Stomach (tissue), 8 donors: ENCODE measurements at regions not wholly inside any gene's neighbourhood (a gene's known extent, or its start where the extent isn't known, plus 50 kb on each side); places are given as distances from the start of the nearest gene placed in this dataset.

Source experiments
- DNase-seq, 2 donors: peaks; one replicate each; pipeline versions ENCODE4 v3.0.0 to v3.0.0-alpha.2; 2013 to 2019
- H3K27ac ChIP-seq, 5 donors: fragments of 200-600 bp in 4 of 5; sonication (generic) in 4 of 5; one replicate each; pipeline ENCODE4 v1.5.1; 2013 to 2019; ENCODE audit warnings: mild to moderate bottlenecking in 1 of 5, moderate library complexity in 1 of 5
- H3K27me3 ChIP-seq, 3 donors: fragments of 200-600 bp; sonication (generic); one replicate each; pipeline ENCODE4 v1.5.1; 2017 to 2019; ENCODE audit warnings: mixed run types in 1 of 3
- H3K36me3 ChIP-seq, 4 donors: fragments of 200-600 bp; sonication (generic); 1 replicate in 3 of 4; 2 replicates in 1 of 4; pipeline ENCODE4 v1.5.1; 2016 to 2019
- H3K4me1 ChIP-seq, 4 donors: fragments of 200-600 bp; sonication (generic); one replicate each; pipeline ENCODE4 v1.5.1; 2016 to 2019
- H3K4me3 ChIP-seq, 4 donors: fragments of 200-600 bp; sonication (generic) in 3 of 4; one replicate each; pipeline ENCODE4 v1.5.1; 2016 to 2019; ENCODE audit warnings: mild to moderate bottlenecking in 1 of 4
- H3K9me3 ChIP-seq, 4 donors: fragments of 200-600 bp; sonication (generic); one replicate each; pipeline ENCODE4 v1.5.1; 2016 to 2019
- EP300 ChIP-seq: sonication (generic); formaldehyde crosslinking; IDR thresholded peaks from one replicate; pipeline ENCODE4 v1.6.1; 2017; ENCODE audit warnings: antibody characterized with exemption
- POLR2A ChIP-seq, 4 donors: fragments of 450-650 bp; IDR thresholded peaks; one replicate each; pipeline ENCODE4 v1.6.1; 2016; ENCODE audit warnings: antibody characterized with exemption in 4 of 4, control low read depth in 2 of 4, mild to moderate bottlenecking in 1 of 4, moderate library complexity in 1 of 4
- POLR2AphosphoS5 ChIP-seq, 3 donors: sonication (generic); formaldehyde crosslinking; IDR thresholded peaks; one replicate each; pipeline ENCODE4 v1.6.1; 2016; ENCODE audit warnings: antibody characterized with exemption in 3 of 3
- WGBS, 5 donors: extraction: QIAGEN DNeasy Blood & Tissue Kit in 3 of 5; methylation state at CpG; one replicate each; pipeline versions ENCODE4 v1.1.5 to v1.1.7; 2013 to 2018; 5-methylcytosine and 5-hydroxymethylcytosine counted together
- intact Hi-C: fragments of 100-400 bp; cut with DNase I; formaldehyde crosslinking; loops from one replicate; pipeline ENCODE4 v1.15.1; 2023; ENCODE audit warnings: low total_unique reads
- TF ChIP-seq, protein P1 (sequence below), 7 experiments: fragments of 450-650 bp in 4 of 7; fragments of 200-600 bp in 3 of 7; sonication (generic) in 3 of 7; IDR thresholded peaks; one replicate each; pipeline ENCODE4 v1.5.1; 2016 to 2019; ENCODE audit warnings: antibody characterized with exemption in 7 of 7, control low read depth in 2 of 7, mild to moderate bottlenecking in 1 of 7
- donor health status: healthy with polysubstance abuse.
- donor health status: Bipolar disorder and iron deficiency.
- donor health status: healthy.

DNA sequence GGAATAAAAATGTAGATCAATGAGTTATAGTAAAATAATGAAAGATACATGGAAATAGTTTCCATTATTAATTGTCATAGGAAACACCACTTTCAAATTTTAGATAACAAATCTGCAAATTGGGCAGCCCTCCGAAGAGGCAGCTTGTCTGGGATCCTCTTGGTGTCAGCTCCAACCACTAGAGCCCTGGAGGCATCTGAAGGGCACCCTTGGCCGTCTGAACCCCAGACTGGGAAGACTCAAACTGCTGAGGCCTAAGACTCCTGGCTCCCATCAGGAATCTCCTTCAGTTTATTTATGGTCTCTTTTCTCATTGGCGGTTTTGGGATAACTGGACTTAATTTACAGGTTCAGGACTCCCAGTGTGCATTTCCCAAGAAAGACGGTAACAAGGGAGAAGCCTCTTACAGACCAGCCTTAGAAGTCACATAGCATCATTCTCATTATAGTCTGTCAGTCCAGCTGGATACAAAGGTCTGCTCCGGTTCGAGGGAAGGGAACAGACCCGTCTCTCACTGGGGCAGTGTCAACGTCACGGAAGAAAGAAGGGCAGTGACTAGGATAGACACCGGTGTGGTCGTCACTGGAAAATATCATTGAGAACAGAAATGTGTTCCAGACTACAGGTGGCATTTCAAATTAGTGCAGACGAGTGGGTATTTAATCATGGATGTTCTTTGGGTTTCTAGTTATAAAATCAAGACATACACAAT, 390.7 kb upstream of the NETO1 start:
- Histone ChIP-seq H3K9me3 (no peaks in the 10 kb centered on the region), H3K36me3 (no peaks in the 10 kb centered on the region), H3K27me3 (no peaks in the 10 kb centered on the region), H3K4me3 (no peak overlapping the region), H3K4me1 (no peaks in the 10 kb centered on the region), H3K27ac (no peak overlapping the region)
- TF ChIP-seq POLR2AphosphoS5 (IDR thresholded peaks at IDR 0.05) (no peak), EP300 (no peak), POLR2A (IDR thresholded peaks at IDR 0.05) (no peak)
- TF ChIP-seq, protein P1, sequence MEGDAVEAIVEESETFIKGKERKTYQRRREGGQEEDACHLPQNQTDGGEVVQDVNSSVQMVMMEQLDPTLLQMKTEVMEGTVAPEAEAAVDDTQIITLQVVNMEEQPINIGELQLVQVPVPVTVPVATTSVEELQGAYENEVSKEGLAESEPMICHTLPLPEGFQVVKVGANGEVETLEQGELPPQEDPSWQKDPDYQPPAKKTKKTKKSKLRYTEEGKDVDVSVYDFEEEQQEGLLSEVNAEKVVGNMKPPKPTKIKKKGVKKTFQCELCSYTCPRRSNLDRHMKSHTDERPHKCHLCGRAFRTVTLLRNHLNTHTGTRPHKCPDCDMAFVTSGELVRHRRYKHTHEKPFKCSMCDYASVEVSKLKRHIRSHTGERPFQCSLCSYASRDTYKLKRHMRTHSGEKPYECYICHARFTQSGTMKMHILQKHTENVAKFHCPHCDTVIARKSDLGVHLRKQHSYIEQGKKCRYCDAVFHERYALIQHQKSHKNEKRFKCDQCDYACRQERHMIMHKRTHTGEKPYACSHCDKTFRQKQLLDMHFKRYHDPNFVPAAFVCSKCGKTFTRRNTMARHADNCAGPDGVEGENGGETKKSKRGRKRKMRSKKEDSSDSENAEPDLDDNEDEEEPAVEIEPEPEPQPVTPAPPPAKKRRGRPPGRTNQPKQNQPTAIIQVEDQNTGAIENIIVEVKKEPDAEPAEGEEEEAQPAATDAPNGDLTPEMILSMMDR (IDR thresholded peaks at IDR 0.05) = no peak
- 78 to 90% (median 87%) methylated on average over 12 of the region's 12 CpGs for WGBS, 5 donors
- no peak for DNase-seq
- intact Hi-C loops = no loop called here

GRCh38 chr18:73254564-73254963, 386.8 kb upstream of the NETO1 start:
- intact Hi-C loops = no loop called here
- no peak overlapping the region for H3K27ac ChIP-seq
- no peaks in the 10 kb centered on the region for H3K27me3 ChIP-seq
- H3K4me3 ChIP-seq = no peak overlapping the region
- H3K4me1 ChIP-seq = no peaks in the 10 kb centered on the region
- no peak for DNase-seq
- no peaks in the 10 kb centered on the region for H3K9me3 ChIP-seq
- WGBS, 5 donors = 72 to 84% (median 81%) methylated on average over 5 of the region's 5 CpGs
- H3K36me3 ChIP-seq = no peaks in the 10 kb centered on the region
- TF ChIP-seq, protein P1 (IDR thresholded peaks at IDR 0.05) = no peak
- TF ChIP-seq EP300 (no peak), POLR2AphosphoS5 (IDR thresholded peaks at IDR 0.05) (no peak), POLR2A (IDR thresholded peaks at IDR 0.05) (no peak)

DNA sequence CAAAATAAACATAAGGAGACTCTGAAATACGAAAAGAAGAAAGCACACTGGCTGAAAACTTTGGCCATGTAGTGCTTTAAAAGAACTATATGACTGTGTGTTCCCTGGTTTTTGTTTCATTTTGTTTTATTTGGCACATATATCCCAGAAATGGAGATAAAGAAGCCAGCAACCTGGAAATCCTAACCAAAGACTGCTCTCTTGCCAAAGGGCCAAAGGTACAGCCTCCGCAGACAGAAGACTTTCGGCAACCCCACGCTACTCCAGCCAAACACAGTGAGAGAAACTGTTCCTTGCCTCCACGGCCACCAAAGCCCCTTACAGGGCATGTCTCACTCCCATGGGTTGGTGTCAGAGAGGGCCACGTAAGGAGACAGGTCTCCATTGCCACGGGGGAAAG, 381.2 kb upstream of the NETO1 start:
- Histone ChIP-seq H3K4me3 (no peak overlapping the region), H3K9me3 (no peaks in the 10 kb centered on the region), H3K4me1 (no peaks in the 10 kb centered on the region), H3K27ac (no peak overlapping the region), H3K36me3 (no peaks in the 10 kb centered on the region), H3K27me3 (no peaks in the 10 kb centered on the region)
- 54 to 80% (median 71%) methylated on average over 5 to 7 of the region's 7 CpGs for WGBS, 5 donors
- DNase-seq = no peak
- TF ChIP-seq, protein P1 (IDR thresholded peaks at IDR 0.05) = no peak
- no peak for TF ChIP-seq EP300
- TF ChIP-seq POLR2AphosphoS5 (IDR thresholded peaks at IDR 0.05) = no peak
- TF ChIP-seq POLR2A (IDR thresholded peaks at IDR 0.05) = no peak
- intact Hi-C loops = no loop called here

DNA sequence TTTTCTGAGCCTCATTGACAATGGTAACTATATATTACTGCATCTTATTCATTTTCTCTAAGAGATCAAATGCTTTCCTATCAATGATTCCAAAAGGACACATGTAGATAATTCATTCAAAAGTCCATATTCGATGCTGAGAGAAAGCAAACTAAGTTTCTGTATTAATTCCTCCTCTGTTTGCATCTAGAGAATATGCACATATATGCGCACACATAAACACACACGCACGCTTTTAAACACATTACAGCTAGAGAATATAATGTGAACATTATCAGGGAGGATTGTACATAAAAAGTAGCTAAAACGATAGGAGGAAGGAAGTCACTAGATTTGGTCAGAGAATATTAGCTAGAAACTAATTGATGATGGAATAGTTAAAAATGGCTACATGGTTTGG, 379.0 kb upstream of the NETO1 start:
- Histone ChIP-seq H3K27me3 (no peaks in the 10 kb centered on the region), H3K9me3 (peaks cover 0 to 2% (median 0%) of the 10 kb centered on the region in 4 donors), H3K4me1 (no peaks in the 10 kb centered on the region), H3K36me3 (no peaks in the 10 kb centered on the region), H3K27ac (no peak overlapping the region), H3K4me3 (no peak overlapping the region)
- no peak for DNase-seq
- intact Hi-C loops = no loop called here
- WGBS, 5 donors = 83 to 89% (median 86%) methylated on average over 5 of the region's 5 CpGs
- TF ChIP-seq POLR2AphosphoS5 (IDR thresholded peaks at IDR 0.05) (no peak), EP300 (no peak)
- TF ChIP-seq, protein P1 (IDR thresholded peaks at IDR 0.05) = no peak
